SK-N-MC (cell line): ENCODE measurements at regions not wholly inside any gene's neighbourhood (a gene's known extent, or its start where the extent isn't known, plus 50 kb on each side); places are given as distances from the start of the nearest gene placed in this dataset.

Experiments used
- DNase-seq: peaks from one replicate; pipeline ENCODE4 v3.0.0-alpha.2; 2011; ENCODE audit warnings: low read depth, low spot score
- H3K27ac ChIP-seq: fragments of 200-600 bp; sonication (generic); 2 replicates; pipeline ENCODE4 v1.5.1; 2016; ENCODE audit warnings: mixed run types
- H3K36me3 ChIP-seq: fragments of 200-600 bp; sonication (generic); 2 replicates; pipeline ENCODE4 v1.6.1; 2017; ENCODE audit warnings: antibody characterized with exemption, low read length, mixed read lengths; ENCODE audit not compliant: insufficient read depth
- H3K4me3 ChIP-seq: fragments of 200-600 bp; sonication (generic); 2 replicates; pipeline ENCODE4 v1.5.1; 2016
- H3K9ac ChIP-seq: fragments of 200-600 bp; sonication (generic); 2 replicates; pipeline ENCODE4 v1.8.0; 2017; ENCODE audit warnings: mixed run types, mixed read lengths; ENCODE audit not compliant: insufficient read length
- H3K9me3 ChIP-seq: fragments of 200-600 bp; sonication (generic); 2 replicates; pipeline ENCODE4 v1.6.1; 2017; ENCODE audit warnings: low read depth, mild to moderate bottlenecking, antibody characterized with exemption, low read length, moderate library complexity, mixed read lengths
- EZH2 ChIP-seq: fragments of 200-600 bp; sonication (generic); IDR thresholded peaks from one replicate; pipeline ENCODE4 v1.6.1; 2017; ENCODE audit warnings: antibody characterized with exemption
- FOXP2 ChIP-seq: optimal IDR thresholded peaks from 2 replicates; pipeline ENCODE3; 2011; ENCODE audit warnings: mild to moderate bottlenecking, moderate library complexity; ENCODE audit not compliant: insufficient read depth; ENCODE audit errors: extremely low read length, control extremely low read depth
- POLR2AphosphoS5 ChIP-seq: IDR thresholded peaks from 2 replicates; pipeline ENCODE4 v1.6.1; 2012; ENCODE audit warnings: mild to moderate bottlenecking, low read depth, low read length, borderline replicate concordance

- DNase-seq = no peak
- TF ChIP-seq EZH2 (no peak), POLR2AphosphoS5 (no peak), FOXP2 (no peak)
- H3K9me3 ChIP-seq = no peaks in the 10 kb centered on the region
- no peak overlapping the region for H3K27ac ChIP-seq
- H3K9ac ChIP-seq = no peak overlapping the region
- H3K36me3 ChIP-seq = no peaks in the 10 kb centered on the region
- no peak overlapping the region for H3K4me3 ChIP-seq
Observed at GRCh38 chr11:69969890-69970784, 108.0 kb upstream of the ANO1 start.

DNA sequence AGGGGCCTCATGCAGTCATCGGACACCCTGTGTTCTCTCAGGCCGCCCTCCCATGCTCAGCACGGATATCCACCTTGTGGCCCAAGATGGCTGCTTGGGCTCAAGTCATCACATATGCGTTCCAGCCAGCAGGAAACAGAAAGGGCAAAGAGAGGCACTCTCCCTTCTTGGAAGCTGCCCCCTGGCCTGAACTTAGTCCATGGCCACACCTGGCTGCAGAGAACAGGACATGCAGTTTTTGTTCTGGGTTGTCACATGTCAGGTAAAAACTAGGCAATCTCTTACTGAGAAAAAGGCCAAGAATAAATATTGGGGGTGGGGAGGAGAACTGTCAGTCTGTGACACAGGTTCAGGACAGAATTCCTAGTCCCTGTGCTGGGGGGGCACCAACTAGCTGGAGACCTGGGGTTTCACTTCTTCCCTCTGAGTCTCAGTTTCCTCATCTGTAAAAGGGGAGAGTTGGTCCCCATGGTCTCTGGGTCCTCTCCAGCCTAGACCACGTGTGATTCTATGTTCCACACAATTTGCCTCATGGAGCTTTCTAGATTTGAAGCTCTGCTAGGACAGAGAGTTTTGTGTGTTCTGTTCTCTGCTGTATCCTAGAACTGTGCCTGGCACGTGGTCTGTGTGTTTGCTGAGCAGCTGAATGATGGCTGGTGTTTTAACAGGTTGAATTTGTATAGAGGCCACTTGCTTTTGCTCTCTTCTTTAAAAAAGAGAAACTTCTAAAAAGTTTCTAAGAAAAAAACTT is 107.2 kb upstream of the ANO1 start:
- TF ChIP-seq EZH2 (no peak), FOXP2 (no peak)
- Histone ChIP-seq H3K36me3 (no peaks in the 10 kb centered on the region), H3K9me3 (no peaks in the 10 kb centered on the region), H3K9ac (no peak overlapping the region), H3K27ac (no peak overlapping the region), H3K4me3 (no peak overlapping the region)
- DNase-seq = no peak

GRCh38 chr11:69971741-69972140 is 106.4 kb upstream of the ANO1 start:
- Histone ChIP-seq H3K9ac (no peak overlapping the region), H3K36me3 (no peaks in the 10 kb centered on the region), H3K9me3 (no peaks in the 10 kb centered on the region), H3K27ac (no peak overlapping the region), H3K4me3 (no peak overlapping the region)
- DNase-seq = no peak
- TF ChIP-seq FOXP2 (no peak), EZH2 (no peak), POLR2AphosphoS5 (no peak)

GRCh38 chr11:69972351-69972802 is 105.7 kb upstream of the ANO1 start:
- no peak for TF ChIP-seq POLR2AphosphoS5
- no peak for TF ChIP-seq FOXP2
- TF ChIP-seq EZH2 = no peak
- Histone ChIP-seq H3K36me3 (no peaks in the 10 kb centered on the region), H3K27ac (no peak overlapping the region), H3K4me3 (no peak overlapping the region), H3K9ac (no peak overlapping the region), H3K9me3 (no peaks in the 10 kb centered on the region)
- no peak for DNase-seq

GRCh38 chr11:69974528-69974927 is 103.6 kb upstream of the ANO1 start:
- Histone ChIP-seq H3K9me3 (no peaks in the 10 kb centered on the region), H3K9ac (no peak overlapping the region), H3K27ac (no peak overlapping the region), H3K4me3 (no peak overlapping the region), H3K36me3 (no peaks in the 10 kb centered on the region)
- TF ChIP-seq EZH2 (no peak), POLR2AphosphoS5 (no peak), FOXP2 (no peak)
- DNase-seq = no peak

DNA sequence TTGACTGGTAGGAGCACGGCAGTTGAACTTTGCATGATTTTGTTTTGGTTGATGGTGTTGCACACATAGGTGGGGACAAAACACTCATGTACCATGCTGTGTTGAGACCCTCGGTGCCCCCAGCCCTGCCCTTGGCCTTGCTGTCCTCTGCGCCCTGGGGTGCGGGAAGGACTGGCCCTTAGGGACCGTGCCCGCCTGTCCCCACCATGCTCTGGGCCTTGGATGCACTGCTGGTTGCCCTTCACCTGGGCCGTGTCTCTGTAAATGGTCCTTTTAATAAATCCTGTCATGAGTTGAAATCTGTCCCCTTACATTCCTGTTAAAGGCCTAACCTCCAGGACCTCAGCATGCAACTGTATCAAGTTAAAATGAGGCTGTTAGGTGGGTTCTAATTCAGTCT is 102.3 kb upstream of the ANO1 start:
- TF ChIP-seq POLR2AphosphoS5 (no peak), FOXP2 (no peak), EZH2 (no peak)
- Histone ChIP-seq H3K36me3 (no peaks in the 10 kb centered on the region), H3K4me3 (no peak overlapping the region), H3K27ac (no peak overlapping the region), H3K9ac (no peak overlapping the region), H3K9me3 (no peaks in the 10 kb centered on the region)
- no peak for DNase-seq

DNA sequence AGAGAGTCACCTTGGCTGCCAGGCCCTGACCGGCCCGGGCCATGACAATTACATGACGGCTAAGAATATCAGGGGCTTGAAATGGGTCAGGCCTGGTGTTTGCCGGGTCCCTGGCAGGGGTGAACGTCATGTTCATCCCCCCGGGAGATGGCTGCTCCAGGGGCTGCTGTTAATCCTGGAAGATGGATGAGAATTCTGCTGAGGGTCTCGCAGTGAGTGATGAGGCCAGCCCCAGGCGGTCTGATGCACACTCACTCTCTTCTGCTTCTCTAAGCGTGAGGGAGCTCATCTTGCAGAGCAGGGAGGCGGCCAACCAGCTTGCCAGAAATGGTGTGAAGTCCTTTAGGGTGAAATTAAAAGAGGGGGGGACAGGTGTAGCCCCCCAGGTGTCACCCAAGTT is 101.3 kb upstream of the ANO1 start:
- TF ChIP-seq EZH2 (no peak), POLR2AphosphoS5 (no peak), FOXP2 (no peak)
- H3K9ac ChIP-seq = no peak overlapping the region
- DNase-seq = no peak
- no peaks in the 10 kb centered on the region for H3K36me3 ChIP-seq
- no peak overlapping the region for H3K4me3 ChIP-seq
- no peaks in the 10 kb centered on the region for H3K9me3 ChIP-seq
- H3K27ac ChIP-seq = no peak overlapping the region

DNA sequence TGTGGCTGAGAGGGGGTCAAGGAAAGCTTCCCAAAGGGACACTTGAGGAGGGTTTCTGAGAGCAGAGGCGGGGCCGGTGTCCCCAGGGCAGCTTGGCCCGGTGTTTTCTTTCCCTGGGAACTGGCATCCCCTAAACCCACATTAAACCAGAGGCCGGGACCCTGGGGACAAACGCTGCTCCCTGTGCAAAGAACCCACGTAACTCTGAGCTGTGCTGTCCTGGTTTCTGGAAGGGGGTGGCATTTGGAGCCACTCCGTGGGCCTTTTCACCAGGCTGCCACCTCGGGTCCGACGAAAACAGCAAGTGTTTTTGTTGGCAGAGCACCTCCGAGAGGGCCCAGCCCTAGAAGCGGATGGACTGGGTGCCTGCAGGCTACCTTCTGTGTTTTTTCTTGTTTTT is 100.2 kb upstream of the ANO1 start:
- DNase-seq = no peak
- no peak overlapping the region for H3K27ac ChIP-seq
- H3K4me3 ChIP-seq = no peak overlapping the region
- no peaks in the 10 kb centered on the region for H3K9me3 ChIP-seq
- H3K9ac ChIP-seq = no peak overlapping the region
- H3K36me3 ChIP-seq = no peaks in the 10 kb centered on the region
- no peak for TF ChIP-seq POLR2AphosphoS5
- no peak for TF ChIP-seq FOXP2
- no peak for TF ChIP-seq EZH2
